ENCODE measurements at regions not wholly inside any gene's neighbourhood (a gene's known extent, or its start where the extent isn't known, plus 50 kb on each side); places are given as distances from the start of the nearest gene placed in this dataset.

DNA sequence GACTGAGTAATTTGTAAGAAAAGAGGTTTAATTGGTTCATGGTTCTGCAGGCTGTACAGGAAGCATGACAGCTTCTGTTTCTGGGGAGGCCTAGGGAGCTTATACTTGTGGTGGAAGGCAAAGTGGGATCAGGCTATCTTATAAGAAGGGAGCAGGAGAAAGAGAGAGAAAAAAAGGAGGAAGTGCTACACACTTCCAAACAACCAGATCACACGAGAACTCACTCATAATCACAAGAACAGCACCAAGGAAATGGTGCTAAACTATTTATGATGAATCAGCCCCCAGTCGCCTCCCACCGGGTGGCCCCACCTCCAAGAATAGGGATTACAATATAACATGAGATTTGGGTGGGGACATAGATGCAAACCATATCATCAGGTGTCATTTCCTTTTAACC lies 89.1 kb upstream of the KCNMA1 start:
- TF ChIP-seq, protein P1, sequence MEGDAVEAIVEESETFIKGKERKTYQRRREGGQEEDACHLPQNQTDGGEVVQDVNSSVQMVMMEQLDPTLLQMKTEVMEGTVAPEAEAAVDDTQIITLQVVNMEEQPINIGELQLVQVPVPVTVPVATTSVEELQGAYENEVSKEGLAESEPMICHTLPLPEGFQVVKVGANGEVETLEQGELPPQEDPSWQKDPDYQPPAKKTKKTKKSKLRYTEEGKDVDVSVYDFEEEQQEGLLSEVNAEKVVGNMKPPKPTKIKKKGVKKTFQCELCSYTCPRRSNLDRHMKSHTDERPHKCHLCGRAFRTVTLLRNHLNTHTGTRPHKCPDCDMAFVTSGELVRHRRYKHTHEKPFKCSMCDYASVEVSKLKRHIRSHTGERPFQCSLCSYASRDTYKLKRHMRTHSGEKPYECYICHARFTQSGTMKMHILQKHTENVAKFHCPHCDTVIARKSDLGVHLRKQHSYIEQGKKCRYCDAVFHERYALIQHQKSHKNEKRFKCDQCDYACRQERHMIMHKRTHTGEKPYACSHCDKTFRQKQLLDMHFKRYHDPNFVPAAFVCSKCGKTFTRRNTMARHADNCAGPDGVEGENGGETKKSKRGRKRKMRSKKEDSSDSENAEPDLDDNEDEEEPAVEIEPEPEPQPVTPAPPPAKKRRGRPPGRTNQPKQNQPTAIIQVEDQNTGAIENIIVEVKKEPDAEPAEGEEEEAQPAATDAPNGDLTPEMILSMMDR (IDR thresholded peaks at IDR 0.05; ENCODE audit: low read length), result no peak
- TF ChIP-seq EZH2 (IDR thresholded peaks at IDR 0.05; ENCODE audit: borderline replicate concordance, low read length), result no peak

All from OCI-LY1 (cell line).